DND-41 (cell line): ENCODE measurements at regions not wholly inside any gene's neighbourhood (a gene's known extent, or its start where the extent isn't known, plus 50 kb on each side); places are given as distances from the start of the nearest gene placed in this dataset.

Source experiments
- EZH2 ChIP-seq: IDR thresholded peaks from 3 replicates; pipeline ENCODE4 v1.6.1; 2012; ENCODE audit warnings: borderline replicate concordance, low read depth, mild to moderate bottlenecking, moderate library complexity, low read length, inconsistent platforms; ENCODE audit not compliant: severe bottlenecking
- TF ChIP-seq, protein P1 (sequence below): IDR thresholded peaks from 2 replicates; pipeline ENCODE4 v1.5.1; 2012; ENCODE audit warnings: borderline replicate concordance, low read length, moderate library complexity, mild to moderate bottlenecking; ENCODE audit not compliant: poor library complexity, severe bottlenecking; ENCODE audit errors: extremely low read depth

DNA sequence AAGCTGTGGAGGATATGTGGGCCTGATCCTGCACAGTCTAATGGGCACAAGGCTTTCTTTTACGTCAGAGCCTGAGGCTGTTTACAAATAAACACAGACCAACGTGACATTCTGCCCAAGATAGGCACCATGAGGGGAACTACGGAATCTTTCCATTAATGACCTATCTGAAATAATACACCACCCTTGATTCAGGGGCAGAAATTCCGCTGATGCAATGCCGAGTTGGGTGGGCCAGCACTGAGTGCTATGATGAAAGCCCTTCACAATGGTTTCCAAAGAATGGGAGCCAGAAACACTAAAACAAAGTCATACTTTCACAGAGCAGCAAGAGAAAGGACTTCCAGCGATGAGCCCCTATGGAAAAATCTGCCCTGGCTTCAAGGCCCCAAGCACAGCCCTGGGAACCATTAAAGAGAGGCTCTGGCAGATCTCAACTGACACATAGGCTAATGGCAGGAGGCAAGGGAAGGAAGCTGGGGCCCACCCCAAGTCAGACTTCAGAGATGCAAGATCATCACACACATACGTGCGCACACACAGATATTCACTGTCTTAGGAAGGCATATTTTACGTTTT is 72.2 kb upstream of the DLX6 start:
- TF ChIP-seq, protein P1, sequence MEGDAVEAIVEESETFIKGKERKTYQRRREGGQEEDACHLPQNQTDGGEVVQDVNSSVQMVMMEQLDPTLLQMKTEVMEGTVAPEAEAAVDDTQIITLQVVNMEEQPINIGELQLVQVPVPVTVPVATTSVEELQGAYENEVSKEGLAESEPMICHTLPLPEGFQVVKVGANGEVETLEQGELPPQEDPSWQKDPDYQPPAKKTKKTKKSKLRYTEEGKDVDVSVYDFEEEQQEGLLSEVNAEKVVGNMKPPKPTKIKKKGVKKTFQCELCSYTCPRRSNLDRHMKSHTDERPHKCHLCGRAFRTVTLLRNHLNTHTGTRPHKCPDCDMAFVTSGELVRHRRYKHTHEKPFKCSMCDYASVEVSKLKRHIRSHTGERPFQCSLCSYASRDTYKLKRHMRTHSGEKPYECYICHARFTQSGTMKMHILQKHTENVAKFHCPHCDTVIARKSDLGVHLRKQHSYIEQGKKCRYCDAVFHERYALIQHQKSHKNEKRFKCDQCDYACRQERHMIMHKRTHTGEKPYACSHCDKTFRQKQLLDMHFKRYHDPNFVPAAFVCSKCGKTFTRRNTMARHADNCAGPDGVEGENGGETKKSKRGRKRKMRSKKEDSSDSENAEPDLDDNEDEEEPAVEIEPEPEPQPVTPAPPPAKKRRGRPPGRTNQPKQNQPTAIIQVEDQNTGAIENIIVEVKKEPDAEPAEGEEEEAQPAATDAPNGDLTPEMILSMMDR = no peak
- no peak for TF ChIP-seq EZH2
